K562 (cell line): ENCODE measurements at regions not wholly inside any gene's neighbourhood (a gene's known extent, or its start where the extent isn't known, plus 50 kb on each side); places are given as distances from the start of the nearest gene placed in this dataset.

Source experiments
- ATAC-seq: fragments of 200-7000 bp; cut with Tn5 transposase; 3 replicates; pipeline ENCODE4 v1.9.1; 2020; ENCODE audit warnings: moderate library complexity
- BruUV-seq: library from RNA; stranded (reverse); fragments of 400-500 nt; replicated peaks from 2 replicates; lab custom pipeline; 2021; lab: Mats Ljungman, UMichigan
- CTCF ChIA-PET: fragments of 300-600 bp; formaldehyde crosslinking; extraction: SDS; loops from one replicate; lab custom pipeline; 2021; ENCODE audit warnings: low intra/inter-chr PET ratio; lab: Yijun Ruan, JAX
- POLR2A ChIA-PET: fragments of 300-600, 350-650 bp; sonication (Branson Sonifier 250); formaldehyde crosslinking; extraction: SDS; loops from one replicate; lab custom pipeline; 2021; ENCODE audit warnings: antibody characterized with exemption, inconsistent platforms; lab: Yijun Ruan, JAX
- DNase-seq, 4 experiments: peaks; one replicate each; pipeline versions ENCODE4 v3.0.0 to v3.0.0-alpha.2; 2011 to 2018; ENCODE audit warnings: low spot score in 3 of 4, mixed read lengths in 3 of 4; ENCODE audit errors: extremely low read depth in 1 of 4
- FAIRE-seq: peaks from 2 replicates; lab custom pipeline; 2011; peaks lifted over from hg19 to GRCh38; lab: Jason Lieb, UNC
- H2AFZ ChIP-seq: 2 replicates; pipeline ENCODE4 v1.6.0; 2011; ENCODE audit warnings: low read depth, low read length, control low read depth, inconsistent platforms
- H3K27ac ChIP-seq: fragments of 200-600 bp; 3 replicates; pipeline ENCODE4 v1.8.0; 2011; ENCODE audit warnings: low read depth, mild to moderate bottlenecking, control low read depth, inconsistent platforms, low read length, moderate library complexity, mixed read lengths; ENCODE audit errors: extremely low read depth
- H3K27me3 ChIP-seq, 2 experiments: fragments of 300-600 bp in 1 of 2; 2 replicates in 1 of 2; 3 replicates in 1 of 2; pipeline versions ENCODE4 v1.6.0 to v1.8.0; 2011; ENCODE audit warnings: inconsistent platforms in 2 of 2, low read length in 2 of 2, mild to moderate bottlenecking in 1 of 2, mixed read lengths in 1 of 2, moderate library complexity in 1 of 2; ENCODE audit not compliant: control insufficient read depth in 2 of 2, insufficient read depth in 2 of 2
- H3K36me3 ChIP-seq: fragments of 300-600 bp; 3 replicates; pipeline ENCODE4 v1.8.0; 2011; ENCODE audit warnings: mild to moderate bottlenecking, low read length, inconsistent platforms; ENCODE audit not compliant: control insufficient read depth, insufficient read depth
- H3K4me1 ChIP-seq, 2 experiments: fragments of 200-600 bp in 1 of 2; replicated peaks in 1 of 2; 2 replicates in 1 of 2; 3 replicates in 1 of 2; pipeline versions ENCODE4 v1.5.1 to v1.8.0; 2011; ENCODE audit warnings: inconsistent platforms in 2 of 2, low read length in 2 of 2, mild to moderate bottlenecking in 1 of 2, mixed read lengths in 1 of 2, moderate library complexity in 1 of 2; ENCODE audit not compliant: control insufficient read depth in 2 of 2, insufficient read depth in 2 of 2
- H3K4me2 ChIP-seq: 2 replicates; pipeline ENCODE4 v1.6.1; 2011; ENCODE audit warnings: low read length, control low read depth, inconsistent platforms, mixed read lengths; ENCODE audit not compliant: insufficient read depth
- H3K4me3 ChIP-seq: fragments of 200-600 bp; sonication (generic), shearing (Covaris generic); 2 replicates; pipeline ENCODE4 v1.5.1; 2016; ENCODE audit warnings: control low read depth, inconsistent platforms
- H3K79me2 ChIP-seq: fragments of 200-600 bp; 3 replicates; pipeline ENCODE4 v1.8.0; 2011; ENCODE audit warnings: low read length, inconsistent platforms; ENCODE audit not compliant: control insufficient read depth, insufficient read depth
- H3K9ac ChIP-seq, 2 experiments: 2 replicates each; pipeline versions ENCODE4 v1.6.0 to v1.6.1; 2011; ENCODE audit warnings: low read depth in 2 of 2, low read length in 2 of 2, control low read depth in 1 of 2, inconsistent platforms in 1 of 2, mild to moderate bottlenecking in 1 of 2, mixed read lengths in 1 of 2; ENCODE audit not compliant: insufficient read depth in 1 of 2
- H3K9me1 ChIP-seq: one replicate; pipeline ENCODE4 v1.6.0; 2011; ENCODE audit warnings: inconsistent platforms, mild to moderate bottlenecking, low read length, moderate library complexity; ENCODE audit not compliant: control insufficient read depth, insufficient read depth
- H3K9me3 ChIP-seq: replicated peaks from 2 replicates; pipeline ENCODE4 v1.5.1; 2011; ENCODE audit warnings: low read depth, low read length, inconsistent platforms; ENCODE audit not compliant: control insufficient read depth, insufficient read depth
- H4K20me1 ChIP-seq: replicated peaks from 2 replicates; pipeline ENCODE4 v1.6.1; 2011; ENCODE audit warnings: low read length, inconsistent platforms, mixed read lengths; ENCODE audit not compliant: control insufficient read depth, insufficient read depth
- GTF2F1 ChIP-seq: IDR thresholded peaks from 2 replicates; pipeline ENCODE4 v1.6.1; 2011; ENCODE audit warnings: low read depth, low read length, improper control_type of control experiment
- HNRNPL ChIP-seq: fragments of 200-400 bp; formaldehyde crosslinking; IDR thresholded peaks from 2 replicates; pipeline ENCODE4 v1.6.1; 2017; ENCODE audit warnings: low read depth, mild to moderate bottlenecking, low read length
- KAT2B ChIP-seq: IDR thresholded peaks from one replicate; pipeline ENCODE4 v1.6.1; 2012; ENCODE audit warnings: low read depth, mild to moderate bottlenecking, control low read depth, inconsistent platforms, low read length, moderate library complexity
- NFXL1 ChIP-seq: fragments of 450-650 bp; formaldehyde crosslinking; IDR thresholded peaks from 2 replicates; pipeline ENCODE4 v1.4.0; 2021; ENCODE audit warnings: mild to moderate bottlenecking
- TAF15 ChIP-seq: fragments of 200-400 bp; formaldehyde crosslinking; IDR thresholded peaks from 2 replicates; pipeline ENCODE4 v1.6.1; 2017; ENCODE audit warnings: mild to moderate bottlenecking, low read depth, low read length, moderate library complexity
- TBP ChIP-seq: optimal IDR thresholded peaks from 2 replicates; pipeline ENCODE3; 2011; ENCODE audit warnings: low read depth, low read length, improper control_type of control experiment
- YY1 ChIP-seq, 3 experiments: IDR thresholded peaks; 2 replicates each; pipeline ENCODE4 v1.6.1; 2011; ENCODE audit warnings: low read length in 2 of 3, mild to moderate bottlenecking in 2 of 3, moderate library complexity in 2 of 3, borderline replicate concordance in 1 of 3, control low read depth in 1 of 3, low read depth in 1 of 3; ENCODE audit not compliant: insufficient read depth in 3 of 3, insufficient replicate concordance in 2 of 3, control insufficient read depth in 1 of 3, insufficient read length in 1 of 3; ENCODE audit errors: extremely low read depth in 1 of 3
- ZNF197 ChIP-seq: fragments of 200-800 bp; sonication (Bioruptor generic); IDR thresholded peaks from 2 replicates; pipeline ENCODE4 v1.6.1; 2016; ENCODE audit warnings: low read depth, missing genetic modification characterization, missing compliant biosample characterization
- ZNF57 ChIP-seq: fragments of 450-650 bp; formaldehyde crosslinking; IDR thresholded peaks from 2 replicates; pipeline ENCODE4 v1.4.0; 2020; ENCODE audit warnings: mild to moderate bottlenecking, moderate library complexity
- WGBS: fragments of 100-300 bp; shearing (Covaris generic); methylation state at CpG from one replicate; pipeline ENCODE4 v1.1.6; 2016; ENCODE audit warnings: low coverage, mixed read lengths; ENCODE audit not compliant: insufficient coverage; ENCODE audit errors: missing lambda C conversion rate; 5-methylcytosine and 5-hydroxymethylcytosine counted together
- in situ Hi-C: fragments of 300-500 bp; cut with MboI; formaldehyde crosslinking; loops from 4 replicates; pipeline ENCODE4 v1.15.0; 2018; ENCODE audit warnings: inconsistent platforms, mixed read lengths
- intact Hi-C: fragments of 100-400 bp; cut with micrococcal nuclease; formaldehyde crosslinking; loops from 2 replicates; pipeline ENCODE4 v1.14.2; 2022
- TF ChIP-seq, protein P1 (sequence below), 2 experiments: fragments of 450-650 bp in 1 of 2; sonication (generic) in 1 of 2; formaldehyde crosslinking in 1 of 2; IDR thresholded peaks in 1 of 2; conservative IDR thresholded peaks in 1 of 2; 2 replicates each; pipeline versions ENCODE4 v1.6.1 to v1.8.1; 2016 to 2023; ENCODE audit warnings: mild to moderate bottlenecking in 2 of 2, moderate library complexity in 2 of 2, inconsistent platforms in 1 of 2, missing genetic modification reagents in 1 of 2
- TF ChIP-seq, protein P2 (sequence below): fragments of 450-650 bp; conservative IDR thresholded peaks from 2 replicates; pipeline ENCODE4 v1.6.1; 2016; ENCODE audit warnings: missing genetic modification characterization, low read depth, mild to moderate bottlenecking, missing compliant biosample characterization, moderate library complexity
- TF ChIP-seq, protein P3 (sequence below): fragments of 450-650 bp; formaldehyde crosslinking; IDR thresholded peaks from 2 replicates; pipeline ENCODE4 v1.4.0; 2022; ENCODE audit warnings: mild to moderate bottlenecking, moderate library complexity

DNA sequence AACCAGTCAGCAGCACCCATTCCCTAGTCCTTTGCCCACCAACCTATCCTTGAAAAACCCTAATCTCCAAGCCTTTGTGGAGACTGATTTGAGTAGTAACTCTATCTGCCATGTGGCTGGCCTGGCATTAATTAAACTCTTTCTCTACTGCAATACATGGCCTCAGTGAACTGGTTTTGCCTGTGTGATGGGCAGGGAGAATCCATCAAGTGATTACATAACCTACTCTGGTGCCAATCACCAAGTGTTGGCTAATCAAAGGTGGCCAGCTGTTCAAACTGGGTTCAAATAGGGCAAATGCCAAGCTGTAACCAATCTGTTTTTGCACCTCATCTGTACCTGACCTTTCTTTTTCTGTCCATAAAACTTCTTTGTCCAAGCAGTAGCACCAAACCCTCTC is 139.8 kb upstream of the XPO1 start (continued):
- TF ChIP-seq, protein P1, sequence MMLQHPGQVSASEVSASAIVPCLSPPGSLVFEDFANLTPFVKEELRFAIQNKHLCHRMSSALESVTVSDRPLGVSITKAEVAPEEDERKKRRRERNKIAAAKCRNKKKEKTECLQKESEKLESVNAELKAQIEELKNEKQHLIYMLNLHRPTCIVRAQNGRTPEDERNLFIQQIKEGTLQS (IDR thresholded peaks at IDR 0.05): no peak
- TF ChIP-seq, protein P1 (CRISPR knock-in tag; conservative IDR thresholded peaks at IDR 0.05): no peak
- TF ChIP-seq, protein P2, sequence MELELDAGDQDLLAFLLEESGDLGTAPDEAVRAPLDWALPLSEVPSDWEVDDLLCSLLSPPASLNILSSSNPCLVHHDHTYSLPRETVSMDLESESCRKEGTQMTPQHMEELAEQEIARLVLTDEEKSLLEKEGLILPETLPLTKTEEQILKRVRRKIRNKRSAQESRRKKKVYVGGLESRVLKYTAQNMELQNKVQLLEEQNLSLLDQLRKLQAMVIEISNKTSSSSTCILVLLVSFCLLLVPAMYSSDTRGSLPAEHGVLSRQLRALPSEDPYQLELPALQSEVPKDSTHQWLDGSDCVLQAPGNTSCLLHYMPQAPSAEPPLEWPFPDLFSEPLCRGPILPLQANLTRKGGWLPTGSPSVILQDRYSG (tag): no peak
- TF ChIP-seq TAF15: no peak
- TF ChIP-seq KAT2B: no peak
- no peak for TF ChIP-seq HNRNPL
- no peak for TF ChIP-seq ZNF197 (CRISPR knock-in tag)

DNA sequence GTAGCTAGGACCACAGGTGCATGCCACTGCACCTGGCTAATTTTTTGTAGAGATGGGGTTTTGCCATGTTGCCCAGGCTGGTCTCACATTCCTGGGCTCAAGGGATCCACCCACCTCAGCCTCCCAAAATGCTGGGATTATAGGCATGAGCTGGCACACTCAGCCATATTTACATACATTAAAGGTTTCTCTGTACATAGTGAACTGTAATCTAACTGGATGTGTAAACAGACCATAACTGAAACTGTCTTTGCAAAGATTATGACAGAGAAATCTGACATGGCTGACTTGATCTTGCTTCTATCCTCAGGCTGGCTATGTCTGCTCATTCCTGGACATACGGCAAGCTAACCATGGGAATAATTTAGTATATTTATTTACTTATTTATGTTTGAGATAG is 139.2 kb upstream of the XPO1 start:
- Histone ChIP-seq H3K4me3 (no peak overlapping the region), H3K27me3 (no peaks in the 10 kb centered on the region), H4K20me1 (no peaks in the 10 kb centered on the region), H2AFZ (no peak overlapping the region), H3K4me1 (no peaks in the 10 kb centered on the region), H3K79me2 (no peaks in the 10 kb centered on the region), H3K4me2 (no peak overlapping the region), H3K36me3 (no peaks in the 10 kb centered on the region), H3K9ac (no peak overlapping the region), H3K9me1 (no peaks in the 10 kb centered on the region), H3K9me3 (peaks cover 6% of the 10 kb centered on the region; the same call in 1 of the 2 replicates), H3K27ac (no peak overlapping the region)
- ChIA-PET POLR2A (no interaction called here), CTCF (no interaction called here)
- no peak for ATAC-seq
- no TSS peak for BruUV-seq
- in situ Hi-C loops (no loop called here), intact Hi-C loops (no loop called here)
- no peak for DNase-seq
- FAIRE-seq: no peak
- 50% methylated on average over 1 of the region's 1 CpG for WGBS
- TF ChIP-seq NFXL1 (CRISPR knock-in tag) (no peak), TBP (no peak), ZNF57 (CRISPR knock-in tag) (no peak), YY1 (IDR thresholded peaks at IDR 0.05; ENCODE audit: borderline replicate concordance in 1 of 3, control insufficient read depth in 1 of 3, extremely low read depth in 1 of 3, insufficient read depth in 3 of 3, insufficient read length in 1 of 3, insufficient replicate concordance in 2 of 3, low read depth in 1 of 3, low read length in 2 of 3) (no peak), GTF2F1 (no peak)
- TF ChIP-seq, protein P3, sequence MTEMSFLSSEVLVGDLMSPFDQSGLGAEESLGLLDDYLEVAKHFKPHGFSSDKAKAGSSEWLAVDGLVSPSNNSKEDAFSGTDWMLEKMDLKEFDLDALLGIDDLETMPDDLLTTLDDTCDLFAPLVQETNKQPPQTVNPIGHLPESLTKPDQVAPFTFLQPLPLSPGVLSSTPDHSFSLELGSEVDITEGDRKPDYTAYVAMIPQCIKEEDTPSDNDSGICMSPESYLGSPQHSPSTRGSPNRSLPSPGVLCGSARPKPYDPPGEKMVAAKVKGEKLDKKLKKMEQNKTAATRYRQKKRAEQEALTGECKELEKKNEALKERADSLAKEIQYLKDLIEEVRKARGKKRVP (CRISPR knock-in tag): no peak
